PFSK-1 (cell line): ENCODE measurements at regions not wholly inside any gene's neighbourhood (a gene's known extent, or its start where the extent isn't known, plus 50 kb on each side); places are given as distances from the start of the nearest gene placed in this dataset.

Source experiments
- POLR2AphosphoS5 ChIP-seq: IDR thresholded peaks from 2 replicates; pipeline ENCODE4 v1.6.1; 2012; ENCODE audit warnings: low read depth, mild to moderate bottlenecking, control low read depth, low read length, moderate library complexity
- SIN3A ChIP-seq: IDR thresholded peaks from 2 replicates; pipeline ENCODE4 v1.6.1; 2012; ENCODE audit warnings: mild to moderate bottlenecking, low read length, moderate library complexity, borderline replicate concordance; ENCODE audit not compliant: insufficient read depth
- TF ChIP-seq, protein P1 (sequence below), 2 experiments: IDR thresholded peaks; 2 replicates each; pipeline versions ENCODE4 v1.6.1 to v1.8.0; 2011 to 2012; ENCODE audit warnings: low read depth in 2 of 2, low read length in 2 of 2, control low read depth in 1 of 2, inconsistent platforms in 1 of 2, mild to moderate bottlenecking in 1 of 2, moderate library complexity in 1 of 2; ENCODE audit not compliant: insufficient read depth in 1 of 2

DNA sequence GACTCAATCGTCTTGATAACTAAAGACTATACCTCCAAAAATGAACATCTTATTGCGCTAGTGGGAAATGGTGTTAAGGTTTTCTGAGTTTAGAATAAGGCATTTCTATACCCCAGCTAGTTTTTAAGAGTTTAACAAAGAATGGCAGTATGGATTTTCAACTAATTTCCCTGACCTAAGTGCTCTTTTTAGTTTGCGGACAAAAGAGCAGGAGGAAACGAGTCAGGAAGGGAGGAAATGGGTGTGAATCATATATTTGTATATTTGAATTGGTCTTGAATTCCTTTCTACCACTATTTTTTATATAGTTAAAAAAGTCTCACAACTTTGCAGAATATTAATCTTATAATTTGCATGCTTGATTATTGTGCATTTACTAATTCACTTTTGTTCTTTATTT lies 516.3 kb upstream of the ZNF608 start:
- TF ChIP-seq SIN3A (no peak), POLR2AphosphoS5 (no peak)
- TF ChIP-seq, protein P1, sequence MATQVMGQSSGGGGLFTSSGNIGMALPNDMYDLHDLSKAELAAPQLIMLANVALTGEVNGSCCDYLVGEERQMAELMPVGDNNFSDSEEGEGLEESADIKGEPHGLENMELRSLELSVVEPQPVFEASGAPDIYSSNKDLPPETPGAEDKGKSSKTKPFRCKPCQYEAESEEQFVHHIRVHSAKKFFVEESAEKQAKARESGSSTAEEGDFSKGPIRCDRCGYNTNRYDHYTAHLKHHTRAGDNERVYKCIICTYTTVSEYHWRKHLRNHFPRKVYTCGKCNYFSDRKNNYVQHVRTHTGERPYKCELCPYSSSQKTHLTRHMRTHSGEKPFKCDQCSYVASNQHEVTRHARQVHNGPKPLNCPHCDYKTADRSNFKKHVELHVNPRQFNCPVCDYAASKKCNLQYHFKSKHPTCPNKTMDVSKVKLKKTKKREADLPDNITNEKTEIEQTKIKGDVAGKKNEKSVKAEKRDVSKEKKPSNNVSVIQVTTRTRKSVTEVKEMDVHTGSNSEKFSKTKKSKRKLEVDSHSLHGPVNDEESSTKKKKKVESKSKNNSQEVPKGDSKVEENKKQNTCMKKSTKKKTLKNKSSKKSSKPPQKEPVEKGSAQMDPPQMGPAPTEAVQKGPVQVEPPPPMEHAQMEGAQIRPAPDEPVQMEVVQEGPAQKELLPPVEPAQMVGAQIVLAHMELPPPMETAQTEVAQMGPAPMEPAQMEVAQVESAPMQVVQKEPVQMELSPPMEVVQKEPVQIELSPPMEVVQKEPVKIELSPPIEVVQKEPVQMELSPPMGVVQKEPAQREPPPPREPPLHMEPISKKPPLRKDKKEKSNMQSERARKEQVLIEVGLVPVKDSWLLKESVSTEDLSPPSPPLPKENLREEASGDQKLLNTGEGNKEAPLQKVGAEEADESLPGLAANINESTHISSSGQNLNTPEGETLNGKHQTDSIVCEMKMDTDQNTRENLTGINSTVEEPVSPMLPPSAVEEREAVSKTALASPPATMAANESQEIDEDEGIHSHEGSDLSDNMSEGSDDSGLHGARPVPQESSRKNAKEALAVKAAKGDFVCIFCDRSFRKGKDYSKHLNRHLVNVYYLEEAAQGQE (IDR thresholded peaks at IDR 0.05; ENCODE audit: insufficient read depth in 1 of 2, low read depth in 2 of 2, low read length in 2 of 2), result no peak
